SK-N-DZ (cell line): ENCODE measurements at regions not wholly inside any gene's neighbourhood (a gene's known extent, or its start where the extent isn't known, plus 50 kb on each side); places are given as distances from the start of the nearest gene placed in this dataset.
"Not testable (repeated sequence)": the region's sequence is repeated elsewhere in the genome, so short reads cannot be mapped to it uniquely, and the experiment has no call there.

Source experiments
- DNase-seq: peaks from one replicate; pipeline ENCODE4 v3.0.0-alpha.2; 2015; ENCODE audit warnings: low spot score

DNA sequence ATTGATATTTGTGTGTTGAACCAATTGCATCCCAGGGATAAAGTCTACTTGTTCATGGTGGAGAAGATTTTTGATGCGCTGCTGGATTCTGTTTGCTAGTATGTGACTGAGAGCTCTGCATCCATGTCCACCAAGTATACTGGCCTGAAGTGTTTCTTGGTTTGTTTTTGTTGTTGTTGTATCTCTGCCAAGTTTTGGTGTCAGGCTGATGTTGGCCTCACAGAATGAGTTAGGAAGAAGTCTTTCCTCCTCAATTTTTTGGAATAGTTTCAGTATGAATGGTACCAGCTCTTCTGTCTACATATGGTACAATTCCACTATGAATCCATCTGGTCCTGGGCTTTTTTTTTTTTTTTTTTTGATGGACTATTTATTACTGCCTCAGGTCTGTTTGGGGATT is 50.9 kb upstream of the OSTN start:
- no peak for DNase-seq

- no peak for DNase-seq
These were observed 55.8 kb upstream of the OSTN start for GRCh38 chr3:191143224-191143623.

DNA sequence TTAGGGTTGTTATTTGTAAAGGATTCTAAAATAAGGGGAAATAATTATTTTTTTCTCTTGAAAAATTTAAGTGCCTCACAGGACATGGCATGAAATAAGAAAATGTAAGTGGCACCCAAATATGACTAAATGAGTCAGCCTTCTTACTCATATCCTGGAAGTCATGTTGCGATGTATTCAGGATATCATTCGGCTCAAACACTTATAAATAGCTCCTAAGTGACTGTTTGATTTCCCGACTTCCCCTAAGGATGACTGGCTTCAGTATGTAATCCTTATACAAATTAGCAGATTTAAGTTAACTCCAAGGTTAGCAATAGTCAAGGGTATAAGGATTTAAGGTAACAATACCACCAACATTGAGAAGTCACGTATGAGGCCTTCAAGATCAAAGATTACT is 57.3 kb upstream of the OSTN start:
- no peak for DNase-seq

- no peak for DNase-seq
These were observed 59.3 kb upstream of the OSTN start for GRCh38 chr3:191139736-191140135.

- no peak for DNase-seq
These were observed 60.1 kb upstream of the OSTN start for GRCh38 chr3:191138937-191139336.

DNA sequence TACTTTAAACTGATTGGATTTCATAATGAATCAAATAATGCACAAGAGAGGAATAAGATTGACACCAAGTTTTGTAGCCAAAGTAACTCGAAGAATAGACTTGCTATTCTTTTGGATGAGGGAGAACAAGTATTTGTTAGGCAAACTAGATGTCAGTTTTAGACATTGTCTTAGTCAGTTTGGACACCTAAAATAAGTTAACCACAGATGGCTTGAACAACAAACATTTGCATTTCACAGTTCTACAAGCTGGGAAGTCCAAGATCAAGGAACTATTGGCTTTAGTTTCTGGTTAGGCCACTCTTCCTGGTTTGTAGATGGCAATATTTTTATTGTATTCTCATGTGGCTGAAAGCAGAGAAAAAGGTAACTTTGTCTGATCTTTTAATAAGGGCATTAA is 61.3 kb upstream of the OSTN start:
- no peak for DNase-seq

- DNase-seq = no peak
These were observed 62.7 kb upstream of the OSTN start for GRCh38 chr3:191136347-191136746.

DNA sequence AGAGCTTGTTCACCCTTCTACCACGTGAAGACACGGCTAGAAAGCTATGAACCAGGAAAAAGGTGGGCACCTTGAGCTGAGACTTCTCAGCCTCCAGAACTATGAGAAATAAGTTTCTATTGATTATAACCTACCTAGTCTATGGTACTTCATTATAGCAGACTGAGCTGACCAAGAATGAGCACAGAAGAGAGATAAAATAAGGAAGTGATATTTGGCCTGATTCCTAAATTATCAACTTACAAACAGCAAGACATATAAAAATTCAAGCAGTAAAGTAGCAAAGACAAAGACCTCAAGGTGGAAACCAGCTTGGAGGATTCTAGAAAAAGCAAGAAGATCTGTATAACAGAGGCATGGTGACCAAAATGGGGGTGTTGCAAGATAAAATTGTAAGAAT is 63.9 kb upstream of the OSTN start:
- DNase-seq = no peak

GRCh38 chr3:191133359-191133758 is 65.7 kb upstream of the OSTN start:
- DNase-seq = no peak

GRCh38 chr3:191131305-191131704 is 67.7 kb upstream of the OSTN start:
- DNase-seq = no peak

DNA sequence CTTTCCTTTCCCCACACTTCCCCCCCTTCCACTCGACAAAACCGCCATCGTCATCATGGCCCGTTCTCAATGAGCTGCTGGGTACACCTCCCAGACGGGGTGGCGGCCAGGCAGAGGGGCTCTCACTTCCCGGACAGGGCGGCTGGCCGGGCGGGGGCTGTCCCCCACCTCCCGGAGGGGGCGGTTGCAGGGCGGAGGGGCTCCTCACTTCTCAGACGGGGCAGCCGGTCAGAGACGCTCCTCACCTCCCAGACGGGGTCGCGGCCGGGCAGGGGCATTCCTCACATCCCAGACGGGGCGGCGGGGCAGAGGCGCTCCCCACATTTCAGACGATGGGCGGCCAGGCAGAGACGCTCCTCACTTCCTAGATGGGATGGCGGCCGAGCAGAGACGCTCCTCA is 74.2 kb upstream of the OSTN start:
- DNase-seq = not testable (repeated sequence)

DNA sequence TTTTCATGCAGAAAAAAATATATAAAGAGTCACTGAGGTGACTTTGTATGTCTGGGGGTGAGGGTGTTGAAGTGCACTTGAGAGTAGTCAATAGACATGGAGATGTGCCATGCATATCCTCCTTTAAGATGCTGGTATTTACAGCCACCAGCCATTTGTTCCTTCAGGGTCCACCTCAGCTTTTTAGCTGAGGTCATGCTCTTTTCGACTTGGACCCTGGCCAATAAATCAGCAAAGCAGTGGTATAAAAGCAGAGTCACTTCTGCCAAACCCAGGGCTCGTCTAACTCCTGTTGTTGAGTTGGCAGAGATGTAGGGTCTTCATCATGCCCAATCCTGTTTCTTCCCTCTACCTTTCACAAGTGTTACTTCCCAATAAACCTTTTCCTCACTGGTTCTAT is 75.1 kb upstream of the OSTN start:
- DNase-seq = no peak

- DNase-seq = no peak
These were observed 75.8 kb upstream of the OSTN start for GRCh38 chr3:191123231-191123630.

GRCh38 chr3:191120447-191121298 is 78.4 kb upstream of the OSTN start:
- DNase-seq = no peak

DNA sequence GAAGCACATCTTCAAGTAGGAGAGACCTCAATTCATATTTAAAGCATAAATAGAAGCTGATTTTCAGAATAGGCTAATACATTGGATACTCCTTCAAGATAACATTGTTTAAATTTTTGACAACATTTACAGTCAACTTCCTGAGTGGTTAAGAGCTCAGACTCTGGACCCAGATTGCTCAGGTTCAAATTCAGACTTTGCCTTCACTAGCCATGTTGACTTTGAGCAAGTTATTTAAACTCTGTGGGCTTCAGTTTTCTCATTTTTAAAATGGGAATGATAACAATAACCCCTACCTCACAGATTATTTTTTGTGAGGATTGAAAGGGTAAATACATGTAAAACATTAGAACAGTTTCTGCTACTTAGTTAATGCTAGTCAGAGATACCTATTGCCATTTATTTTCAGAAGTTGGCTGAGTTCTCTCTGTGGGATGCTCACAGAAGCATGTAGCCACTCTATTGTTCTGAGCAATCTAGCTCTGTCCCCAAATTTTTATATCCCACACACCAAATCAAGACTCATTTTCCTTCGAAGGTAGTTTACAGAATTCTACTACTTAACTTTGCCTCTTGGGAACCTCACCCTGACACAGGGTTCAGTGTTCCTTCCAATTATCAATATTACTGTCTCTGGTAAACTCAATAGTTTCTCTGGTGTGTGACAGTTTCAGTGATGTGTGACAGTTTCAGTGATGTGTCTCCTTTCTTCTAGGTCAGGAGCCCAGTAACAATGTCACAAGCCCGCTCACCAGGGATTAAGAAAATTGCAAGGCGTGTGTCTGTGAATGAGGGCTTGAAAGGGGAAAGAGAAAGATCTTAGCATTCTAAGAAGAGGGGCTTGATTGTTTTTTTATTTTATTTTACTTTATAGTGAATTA is 79.4 kb upstream of the OSTN start:
- DNase-seq = no peak

DNA sequence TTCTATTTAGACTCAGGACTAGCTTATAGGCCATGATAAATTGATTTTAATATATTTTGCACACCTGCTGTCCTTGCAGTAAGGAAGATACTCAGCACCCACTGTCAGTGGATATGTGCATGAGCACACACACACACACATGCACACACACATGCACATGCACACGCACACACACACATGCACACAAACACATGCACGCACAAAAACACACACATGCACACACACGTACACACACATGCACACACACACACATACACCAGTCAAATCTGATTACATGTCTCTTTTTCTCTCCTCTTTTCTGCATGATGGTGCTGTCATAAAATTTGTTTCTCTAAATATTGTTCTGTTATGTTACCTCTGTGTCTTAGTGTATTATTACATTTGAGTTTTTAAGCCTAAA is 87.3 kb upstream of the OSTN start:
- DNase-seq = no peak

DNA sequence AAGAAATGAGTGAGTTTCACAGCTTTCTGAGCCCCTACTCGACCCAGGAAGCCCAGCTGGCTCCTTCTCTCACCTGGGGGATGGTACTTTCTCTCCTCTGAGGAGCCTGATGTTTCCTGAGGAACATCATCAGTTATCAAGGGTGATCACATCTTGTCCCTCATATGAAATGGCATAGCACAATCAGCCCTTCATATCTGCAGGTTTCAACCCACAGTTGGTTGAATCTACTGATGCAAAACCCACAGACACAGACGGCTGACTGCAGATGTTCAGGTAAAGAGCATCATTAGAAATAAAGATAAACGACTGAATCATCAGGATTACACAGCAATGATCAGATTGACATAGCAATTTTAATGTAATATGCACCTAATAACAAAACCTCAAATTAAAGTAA is 93.6 kb upstream of the OSTN start:
- no peak for DNase-seq

- no peak for DNase-seq
These were observed 98.5 kb upstream of the OSTN start for GRCh38 chr3:191100516-191100915.

- no peak for DNase-seq
These were observed 104.8 kb upstream of the OSTN start for GRCh38 chr3:191094057-191094845.

DNA sequence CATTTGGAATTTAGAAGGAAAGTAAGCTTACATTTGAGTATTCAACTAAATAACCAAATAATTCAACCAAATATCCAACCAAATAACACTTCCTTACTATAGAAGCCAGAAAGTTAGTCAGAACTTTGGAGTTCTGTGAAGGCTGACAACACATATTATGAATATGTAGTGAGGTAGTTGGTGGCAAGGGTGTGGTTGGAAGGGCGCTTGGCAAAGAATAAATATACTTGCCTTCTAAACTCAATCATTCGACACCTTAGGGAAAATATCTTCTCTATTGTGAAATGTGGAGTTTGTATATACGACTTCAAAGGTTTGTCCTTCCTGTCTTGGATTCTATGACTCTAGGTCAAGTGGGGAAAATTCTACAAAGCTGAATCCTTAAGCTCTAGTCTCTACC is 111.7 kb upstream of the OSTN start:
- DNase-seq = no peak

DNA sequence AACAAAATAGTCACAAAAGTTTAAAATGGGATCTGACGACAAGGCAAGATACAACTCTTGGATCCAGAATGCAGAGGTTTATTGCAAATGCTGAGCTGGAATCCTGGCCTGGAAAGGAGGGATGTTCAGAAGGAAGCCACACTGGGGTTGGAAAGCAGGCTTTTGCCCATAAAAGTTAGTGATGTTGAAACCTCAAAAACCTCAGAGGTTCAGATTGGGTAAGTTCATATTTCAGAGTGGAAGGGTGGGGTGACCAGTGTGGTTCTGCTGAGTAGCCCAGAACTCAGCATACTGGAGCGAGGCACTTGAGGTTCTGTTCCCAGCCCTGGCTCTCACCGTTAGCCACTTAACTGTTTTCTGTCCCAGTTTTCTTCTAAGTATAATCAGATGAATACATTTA is 114.0 kb upstream of the OSTN start:
- no peak for DNase-seq

- DNase-seq = not testable (repeated sequence)
These were observed 120.1 kb upstream of the OSTN start for GRCh38 chr3:191078913-191079312.
